GM19025 (cell line): ENCODE measurements at regions not wholly inside any gene's neighbourhood (a gene's known extent, or its start where the extent isn't known, plus 50 kb on each side); places are given as distances from the start of the nearest gene placed in this dataset.

Source experiments
- ATAC-seq: cut with Tn5 transposase; IDR thresholded peaks from one replicate; pipeline ENCODE4 v1.9.1; 2021; ENCODE audit warnings: mild to moderate bottlenecking, low read depth, moderate library complexity; ENCODE audit not compliant: unreplicated experiment

DNA sequence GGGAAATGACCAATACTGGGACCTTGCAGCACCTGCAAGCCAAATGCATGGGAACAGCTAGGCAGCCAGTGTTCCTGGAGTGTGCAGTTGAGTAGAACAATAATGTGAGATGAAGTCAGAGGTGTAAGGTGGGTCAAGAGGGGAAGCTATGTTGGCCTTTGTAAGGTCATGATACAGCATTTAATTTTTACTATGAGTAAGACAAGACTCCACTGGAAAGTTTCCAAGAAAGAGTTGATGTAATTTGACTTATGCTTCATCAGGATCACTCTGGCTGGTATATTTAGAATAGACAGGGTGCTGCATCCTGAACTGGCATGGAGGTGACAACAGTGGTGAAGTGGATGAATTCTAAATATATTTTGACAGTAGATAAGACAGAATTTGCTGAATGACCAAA, 744.8 kb downstream of the KCTD16 start:
- no peak for ATAC-seq

- ATAC-seq: no peak
These were observed 743.0 kb downstream of the KCTD16 start for GRCh38 chr5:144913661-144914060.

DNA sequence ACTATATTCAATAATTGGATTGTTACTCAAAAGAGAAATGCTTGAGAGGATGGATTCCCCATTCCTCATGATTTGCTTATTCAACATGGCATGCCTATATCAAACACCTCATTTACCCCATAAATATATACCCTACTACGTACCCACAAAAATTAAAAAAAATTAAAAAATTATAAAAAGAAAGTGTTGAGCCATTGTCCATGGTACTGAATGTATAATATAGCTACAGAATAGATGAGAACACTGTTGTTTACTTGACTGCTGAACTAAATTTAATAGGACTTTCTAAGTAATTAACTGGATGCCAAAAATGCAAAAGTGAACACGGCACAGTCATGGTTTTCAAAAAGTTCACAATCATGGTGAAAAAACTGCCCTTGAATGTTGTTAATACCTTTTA, 725.8 kb downstream of the KCTD16 start:
- ATAC-seq: no peak

DNA sequence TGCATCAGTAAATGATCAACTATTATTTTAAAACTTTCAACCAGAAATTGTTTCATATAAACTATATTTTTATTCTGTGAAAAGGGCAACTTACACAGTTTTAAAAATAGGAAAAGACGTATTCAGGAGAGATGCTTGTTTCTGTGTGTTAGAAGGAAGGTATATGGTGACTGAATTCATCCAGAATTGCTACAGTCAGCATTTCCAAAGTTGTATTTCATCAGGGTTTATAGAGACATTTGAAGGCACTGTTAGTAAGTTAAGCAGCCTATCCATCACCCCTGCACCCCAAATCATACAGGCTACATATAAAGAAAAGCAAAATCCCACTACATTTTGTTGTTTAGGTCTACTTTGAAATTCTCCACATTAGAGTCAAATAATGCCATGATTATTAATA, 716.0 kb downstream of the KCTD16 start:
- no peak for ATAC-seq

DNA sequence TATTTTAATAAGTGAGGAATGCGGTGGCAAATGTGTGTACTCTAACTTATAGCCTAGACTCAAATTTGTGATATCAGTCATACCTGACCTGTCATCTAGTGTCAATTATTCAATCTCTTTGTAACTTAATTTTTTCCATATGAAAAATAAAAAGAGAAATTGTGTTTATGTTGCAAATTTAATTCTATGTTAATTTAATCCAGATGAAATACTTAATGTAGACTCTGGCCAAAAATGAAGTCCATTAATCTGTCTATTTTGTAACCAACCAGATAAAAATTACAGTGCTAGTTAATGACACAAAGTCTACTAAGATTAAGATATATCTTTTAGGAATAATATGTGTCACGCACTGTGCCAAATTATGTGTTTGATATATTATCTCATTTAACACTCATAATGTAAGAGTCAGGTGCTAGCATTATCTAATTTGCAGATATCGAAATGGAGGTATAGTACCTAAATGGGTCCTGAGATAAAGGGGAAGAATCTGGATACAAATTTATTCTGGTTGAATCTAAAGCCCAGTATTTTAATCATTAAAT, 712.1 kb downstream of the KCTD16 start:
- ATAC-seq: no peak

DNA sequence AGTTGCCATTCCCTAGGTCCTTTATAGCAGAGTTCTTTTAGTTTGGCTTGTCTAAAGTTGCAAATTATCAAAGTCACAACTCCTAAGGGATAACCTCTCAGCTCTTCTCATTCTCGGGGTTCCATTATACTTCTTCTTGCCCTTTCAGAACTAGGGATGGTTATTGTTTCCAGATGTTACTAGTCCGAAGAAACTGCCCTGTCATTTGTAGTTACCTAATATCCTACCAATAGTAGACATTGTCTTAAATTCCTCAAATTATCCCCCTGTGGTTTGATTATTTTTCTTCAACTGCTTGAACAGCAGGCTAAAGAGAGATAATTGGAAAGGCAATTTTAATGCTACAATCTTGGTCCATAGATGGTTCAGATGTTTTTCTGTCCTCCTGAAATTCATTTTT, 709.8 kb downstream of the KCTD16 start:
- no peak for ATAC-seq

- ATAC-seq: no peak
These were observed 706.3 kb downstream of the KCTD16 start for GRCh38 chr5:144876990-144877389.

- no peak for ATAC-seq
These were observed 702.4 kb downstream of the KCTD16 start for GRCh38 chr5:144873076-144873475.

DNA sequence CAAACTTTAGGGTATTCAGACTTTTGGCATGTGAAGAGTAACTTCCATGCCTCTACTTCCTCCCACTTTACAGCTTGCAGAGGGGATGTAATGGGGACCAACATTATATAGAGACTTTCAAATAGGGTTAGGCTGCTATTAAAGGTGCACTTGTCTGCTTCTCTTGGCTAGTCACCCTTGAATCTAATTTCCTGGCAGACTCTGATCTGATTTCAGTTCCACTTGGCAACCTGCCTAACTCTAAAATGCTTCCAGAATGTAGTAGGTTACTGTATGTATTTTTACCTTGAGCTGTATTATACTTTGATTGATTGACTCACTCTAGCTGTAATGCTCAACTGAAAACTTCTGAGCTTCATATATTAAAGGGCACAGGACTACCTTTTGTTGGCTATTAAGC, 693.4 kb downstream of the KCTD16 start:
- no peak for ATAC-seq

DNA sequence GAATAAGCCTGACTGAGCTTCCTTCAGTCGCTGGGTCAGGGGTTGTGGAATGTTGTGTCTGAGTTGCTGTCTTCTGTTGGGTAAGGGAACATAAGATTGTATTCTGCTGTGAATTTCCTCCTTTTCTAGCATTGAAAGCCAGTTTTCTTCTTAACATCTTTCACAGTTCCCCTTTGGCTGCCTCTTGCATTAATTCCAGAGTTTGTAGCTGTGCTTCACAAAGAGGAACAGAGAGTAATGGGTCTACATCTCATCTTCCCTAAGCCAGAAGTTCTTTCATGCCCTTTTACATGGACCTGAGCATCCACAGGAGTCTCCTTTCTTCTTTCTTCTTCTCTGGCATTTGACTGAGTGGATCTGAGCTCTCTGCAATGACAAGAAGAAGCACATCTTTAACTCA, 686.8 kb downstream of the KCTD16 start:
- no peak for ATAC-seq

GRCh38 chr5:144844086-144844485, 673.4 kb downstream of the KCTD16 start:
- ATAC-seq: no peak

- no peak for ATAC-seq
These were observed 661.7 kb downstream of the KCTD16 start for GRCh38 chr5:144832416-144832815.

DNA sequence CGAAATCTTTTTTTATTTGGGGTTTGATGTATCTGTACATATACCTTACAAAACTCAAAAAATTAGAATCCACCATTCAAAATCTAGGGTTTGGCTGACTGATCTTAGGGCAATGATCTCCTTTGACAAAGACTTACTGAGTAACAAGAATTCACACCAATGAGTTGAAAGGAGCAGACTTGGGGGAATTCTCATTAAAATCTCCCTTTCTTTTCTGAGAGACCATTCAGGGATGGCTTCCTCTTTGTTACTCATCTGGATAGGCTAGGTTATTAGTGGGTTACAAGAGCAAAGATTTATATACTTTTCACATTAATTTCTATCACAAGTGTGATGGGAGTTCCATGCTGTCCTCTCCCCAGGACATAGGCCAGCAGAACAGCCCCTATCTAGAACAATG, 661.0 kb downstream of the KCTD16 start:
- ATAC-seq: no peak

GRCh38 chr5:144822503-144822902, 651.8 kb downstream of the KCTD16 start:
- ATAC-seq: no peak

DNA sequence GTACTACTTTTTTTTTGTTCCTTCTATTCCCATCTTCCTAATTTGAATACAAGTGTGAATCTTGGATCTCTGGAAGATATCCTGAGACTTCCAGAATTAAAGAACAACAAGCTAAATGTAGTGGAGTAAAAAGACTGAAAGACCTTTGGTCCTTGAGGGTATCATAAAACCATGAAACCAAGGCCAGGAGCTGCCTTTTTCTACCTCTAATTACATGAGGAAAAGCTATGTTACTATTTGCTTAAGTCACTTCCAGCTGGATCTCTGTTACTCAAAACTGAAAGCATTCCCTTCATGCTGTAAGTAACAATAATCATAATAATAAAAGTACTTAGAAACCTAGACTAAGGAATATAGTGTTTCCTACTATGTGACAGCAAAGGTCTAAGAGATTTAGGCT, 649.6 kb downstream of the KCTD16 start:
- no peak for ATAC-seq

DNA sequence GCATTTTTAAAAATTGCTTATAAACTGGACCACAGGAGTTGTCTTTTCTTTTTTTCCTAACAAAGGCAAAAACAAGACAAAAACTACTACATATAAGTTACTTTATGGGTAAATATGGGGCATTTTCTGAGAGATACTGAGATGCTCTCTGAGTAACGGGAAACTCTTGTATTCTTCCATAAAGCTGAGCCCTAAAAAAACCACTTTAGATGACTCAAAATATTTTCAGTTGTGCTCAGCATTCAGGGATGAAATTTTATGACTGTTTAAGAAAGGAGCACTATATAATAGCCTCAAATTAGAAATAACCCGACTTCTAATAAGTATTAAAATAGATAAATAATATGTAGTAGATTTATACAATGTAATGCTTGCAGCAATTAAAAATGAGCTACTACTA, 644.5 kb downstream of the KCTD16 start:
- no peak for ATAC-seq

DNA sequence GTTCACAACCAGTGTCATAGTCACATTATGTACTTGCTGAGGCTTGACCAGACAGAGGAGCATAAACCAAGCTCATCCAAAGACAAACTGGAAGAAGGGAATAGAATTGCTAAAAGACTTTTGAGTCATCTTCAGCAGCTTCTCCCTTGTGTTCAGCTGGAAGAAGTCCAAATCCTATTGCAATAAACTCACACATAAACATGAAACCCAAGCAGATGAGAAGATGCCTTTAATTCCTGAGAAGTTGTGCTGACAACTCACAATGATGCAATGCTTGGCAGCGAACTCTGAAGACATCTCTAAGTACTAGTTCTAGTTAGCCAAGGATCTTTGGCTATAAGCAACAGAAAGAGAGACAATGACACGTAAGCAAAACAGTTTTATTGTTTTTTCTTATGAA, 642.1 kb downstream of the KCTD16 start:
- no peak for ATAC-seq

DNA sequence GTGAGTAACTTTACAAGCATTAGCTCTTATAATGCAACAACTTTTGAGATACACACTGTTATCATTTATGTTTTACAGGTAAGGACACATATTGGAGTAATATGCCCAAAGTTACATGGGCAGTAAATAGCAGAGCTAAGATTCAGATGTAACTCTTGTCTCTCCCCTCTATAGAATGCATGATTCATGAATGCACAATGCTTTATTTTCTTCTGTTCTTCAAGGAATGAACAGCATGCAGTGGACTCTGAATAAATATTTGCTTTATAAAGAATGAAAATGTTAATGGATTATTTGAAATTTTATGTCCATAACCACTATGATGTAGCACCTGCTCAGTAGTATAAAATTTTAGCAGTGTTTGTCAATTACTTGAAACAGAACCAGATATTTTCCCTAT, 629.5 kb downstream of the KCTD16 start:
- ATAC-seq: no peak

GRCh38 chr5:144798595-144798994, 627.9 kb downstream of the KCTD16 start:
- no peak for ATAC-seq

DNA sequence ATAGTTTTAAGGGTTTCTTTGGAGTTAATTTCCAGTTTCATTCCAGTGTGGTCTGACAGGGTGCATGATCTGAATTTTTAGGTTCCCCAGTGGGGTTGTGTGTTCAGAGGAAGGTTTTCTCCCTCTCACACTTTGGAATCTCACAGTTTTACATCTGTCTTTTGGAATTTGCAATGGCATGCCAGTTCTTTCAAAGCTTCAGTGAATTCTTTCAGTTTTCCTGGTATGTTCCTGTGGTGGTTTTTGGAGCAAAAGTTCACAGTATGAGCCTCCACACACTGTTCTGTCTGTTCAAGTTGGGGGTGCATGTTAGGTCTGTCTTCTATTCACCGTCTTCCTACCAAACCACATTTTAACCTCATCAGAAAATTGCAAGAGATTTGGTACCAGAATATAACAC, 624.2 kb downstream of the KCTD16 start:
- no peak for ATAC-seq

GRCh38 chr5:144788556-144788955, 617.9 kb downstream of the KCTD16 start:
- ATAC-seq: no peak

- ATAC-seq: no peak
These were observed 617.4 kb downstream of the KCTD16 start for GRCh38 chr5:144788046-144788445.

DNA sequence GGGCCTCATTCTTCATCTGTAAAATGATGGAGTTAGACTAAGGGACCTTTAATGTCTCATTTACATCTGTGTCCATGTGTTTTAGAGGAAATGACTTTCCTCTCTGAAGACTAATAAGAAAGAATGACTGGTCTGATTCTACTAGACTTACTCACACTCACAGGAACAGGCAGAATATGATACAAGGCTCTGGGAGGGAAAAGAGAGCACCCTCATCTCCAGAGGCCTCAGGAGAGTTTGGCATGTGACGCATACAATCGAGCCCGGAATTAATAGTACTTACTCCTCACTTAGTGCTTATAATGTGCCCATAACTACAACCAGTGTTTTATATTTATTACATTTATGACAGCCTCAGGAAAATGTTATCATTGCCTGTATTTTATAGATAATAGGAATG, 608.7 kb downstream of the KCTD16 start:
- ATAC-seq: no peak
